ENCODE measurements at regions not wholly inside any gene's neighbourhood (a gene's known extent, or its start where the extent isn't known, plus 50 kb on each side); places are given as distances from the start of the nearest gene placed in this dataset.

GRCh38 chr10:4215963-4216575, 431.1 kb upstream of the KLF6 start:
- DNase-seq (ENCODE audit: extremely low read depth in 1 of 2, low read depth in 1 of 2) = no peak

DNA sequence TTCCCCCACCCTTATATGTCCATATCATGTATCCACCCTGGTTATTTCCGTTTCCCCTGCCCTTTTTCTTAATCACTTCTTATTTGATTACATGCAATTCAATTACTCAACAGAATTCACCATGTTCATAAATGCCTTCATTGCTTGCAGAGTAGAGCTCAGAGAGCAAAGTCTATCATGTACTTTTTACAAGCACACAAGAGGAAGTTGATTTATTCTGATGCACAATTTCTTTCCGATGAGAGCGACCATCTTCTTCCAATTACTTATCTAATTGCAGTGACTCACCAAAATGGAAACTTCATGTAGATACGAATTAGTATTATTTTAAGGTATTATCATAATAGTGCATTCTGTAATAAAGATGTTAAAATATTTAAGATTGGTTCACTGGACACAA, 430.5 kb upstream of the KLF6 start:
- no peak for DNase-seq (ENCODE audit: extremely low read depth in 1 of 2, low read depth in 1 of 2)

- no peak for DNase-seq (ENCODE audit: extremely low read depth in 1 of 2, low read depth in 1 of 2)
These were observed 429.9 kb upstream of the KLF6 start for GRCh38 chr10:4214908-4215307.

DNA sequence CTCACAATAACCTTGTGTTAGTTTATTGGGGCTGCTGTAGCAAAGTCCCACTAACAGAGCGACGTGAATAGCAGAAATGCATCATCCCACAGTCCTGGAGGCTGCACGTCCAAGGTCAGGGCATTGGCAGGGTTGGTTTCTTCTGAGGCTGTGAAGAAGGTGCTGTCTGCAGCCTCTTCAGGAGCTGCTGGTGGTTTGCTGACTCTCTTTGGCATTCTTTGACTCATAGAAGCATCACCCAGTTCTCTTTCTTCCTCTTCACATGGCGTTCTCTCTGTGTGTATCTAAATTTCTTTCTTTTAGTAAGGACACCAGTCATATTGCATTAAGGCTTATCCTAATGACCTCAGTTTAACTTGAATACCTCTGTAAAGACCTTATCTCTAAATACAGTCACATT, 428.4 kb upstream of the KLF6 start:
- DNase-seq (ENCODE audit: extremely low read depth in 1 of 2, low read depth in 1 of 2) = no peak

DNA sequence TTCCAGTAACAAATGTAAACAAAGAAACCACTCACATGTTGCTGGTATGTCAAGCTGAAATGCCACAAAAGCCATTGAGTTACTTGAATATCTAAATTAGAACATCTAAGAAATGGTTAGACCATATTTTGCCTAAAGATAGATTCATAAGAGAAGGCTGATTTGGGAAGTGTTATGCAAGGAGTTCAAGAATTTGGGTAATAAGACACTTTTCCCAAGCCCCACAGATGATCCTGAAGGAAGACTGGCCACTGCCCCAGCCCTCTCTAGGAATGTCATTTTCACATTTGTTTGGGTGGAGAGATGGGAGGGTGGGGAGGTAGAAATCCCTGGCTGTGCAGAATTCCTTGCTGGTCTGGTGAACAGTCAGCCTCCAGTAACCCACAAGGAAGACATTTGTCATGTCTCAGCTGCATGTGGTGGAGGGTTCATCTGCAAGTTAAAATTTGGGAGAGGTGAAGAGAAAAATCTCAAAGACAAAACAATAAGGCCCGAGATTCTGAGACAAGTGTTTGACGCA, 427.2 kb upstream of the KLF6 start:
- DNase-seq (ENCODE audit: extremely low read depth in 1 of 2, low read depth in 1 of 2) = no peak

GRCh38 chr10:4208499-4208898, 423.5 kb upstream of the KLF6 start:
- no peak for DNase-seq (ENCODE audit: extremely low read depth in 1 of 2, low read depth in 1 of 2)

DNA sequence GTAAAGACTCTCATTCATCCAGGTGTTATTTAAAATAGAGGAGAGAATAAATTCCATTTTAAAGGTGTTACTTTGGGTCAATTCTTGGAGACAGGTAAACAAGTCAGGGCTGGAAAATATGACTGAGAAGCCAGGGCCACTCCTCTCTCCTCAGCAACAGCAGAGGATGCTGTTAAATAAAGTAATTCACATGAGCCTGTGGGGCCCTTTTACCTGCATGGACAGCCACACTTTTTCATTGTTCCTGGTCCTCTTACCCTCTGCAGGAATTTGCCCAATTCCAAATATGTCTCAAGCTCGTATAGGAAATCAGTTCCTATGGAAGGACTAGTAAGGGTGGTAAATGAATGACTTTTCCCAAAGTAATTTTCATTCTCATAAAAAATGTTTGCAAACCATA, 420.1 kb upstream of the KLF6 start:
- DNase-seq (ENCODE audit: extremely low read depth in 1 of 2, low read depth in 1 of 2) = no peak

GRCh38 chr10:4202938-4203337, 417.9 kb upstream of the KLF6 start:
- no peak for DNase-seq (ENCODE audit: extremely low read depth in 1 of 2, low read depth in 1 of 2)

GRCh38 chr10:4201866-4202825, 417.1 kb upstream of the KLF6 start:
- no peak for DNase-seq (ENCODE audit: extremely low read depth in 1 of 2, low read depth in 1 of 2)

DNA sequence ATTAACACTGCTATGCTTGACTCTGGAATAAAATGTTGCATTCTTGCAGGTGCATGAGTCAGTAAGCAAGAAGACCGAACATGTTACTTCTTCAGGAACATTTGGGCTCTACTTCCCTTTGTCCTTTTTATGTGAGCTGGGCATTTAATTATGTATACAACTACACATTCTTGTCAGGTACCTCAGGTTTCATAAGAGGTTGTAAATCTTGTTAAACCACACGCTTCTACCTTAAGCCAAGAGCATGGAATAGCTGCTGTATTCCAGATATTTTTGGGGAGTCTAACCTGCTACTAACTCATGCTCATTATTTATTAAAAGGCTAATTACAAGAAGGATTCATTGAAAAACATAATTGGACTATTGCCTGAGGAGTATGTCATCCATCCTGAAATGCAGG, 414.2 kb upstream of the KLF6 start:
- DNase-seq (ENCODE audit: extremely low read depth in 1 of 2, low read depth in 1 of 2) = no peak

- DNase-seq (ENCODE audit: extremely low read depth in 1 of 2, low read depth in 1 of 2) = no peak
These were observed 413.2 kb upstream of the KLF6 start for GRCh38 chr10:4198216-4198615.

DNA sequence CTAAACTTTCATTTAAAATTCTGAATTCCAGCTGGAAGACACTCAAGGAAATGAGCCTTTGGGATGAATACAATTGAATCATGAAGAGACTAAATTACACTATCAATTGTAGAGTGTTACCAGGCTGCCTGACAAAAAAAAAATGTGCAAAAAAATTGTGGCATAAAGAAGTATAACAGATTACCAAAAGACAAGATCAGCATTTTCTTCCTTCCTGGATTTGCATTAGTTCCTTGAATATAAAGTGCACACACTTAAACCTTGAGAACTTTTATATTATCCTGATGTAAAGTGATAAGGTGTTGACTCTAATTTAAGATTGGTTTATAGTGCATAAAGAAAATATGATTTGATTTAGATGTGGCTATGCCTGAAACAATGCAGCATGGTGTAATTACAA, 412.7 kb upstream of the KLF6 start:
- no peak for DNase-seq (ENCODE audit: extremely low read depth in 1 of 2, low read depth in 1 of 2)

DNA sequence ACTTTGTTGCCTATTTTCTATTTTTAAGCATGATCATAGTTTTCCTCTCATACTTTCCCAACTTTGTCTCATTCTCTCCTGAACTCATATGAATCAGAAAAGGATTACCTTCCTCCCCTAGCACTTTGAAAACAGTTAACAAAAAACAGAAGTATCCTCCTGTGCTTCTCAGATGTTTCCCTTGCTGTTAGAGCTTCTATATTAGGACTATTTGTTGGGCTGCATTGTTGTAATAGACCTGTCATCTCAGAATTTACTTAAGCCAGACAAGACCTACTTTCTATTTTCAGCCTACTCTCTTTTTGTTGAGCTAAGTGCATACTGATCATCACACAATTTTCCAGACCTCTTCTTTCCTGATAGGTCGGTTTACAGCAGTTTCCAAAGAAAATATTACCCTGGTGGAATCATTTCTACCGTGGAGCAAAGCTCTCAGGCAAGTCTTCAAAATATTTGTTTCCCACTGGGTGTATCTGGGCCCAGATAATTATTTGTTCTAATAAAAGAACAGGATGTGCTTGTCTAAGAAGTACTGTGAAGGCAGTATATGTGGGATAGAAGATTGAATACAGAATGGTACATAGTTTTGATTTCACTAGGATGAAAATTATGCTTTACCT, 411.9 kb upstream of the KLF6 start:
- no peak for DNase-seq (ENCODE audit: extremely low read depth in 1 of 2, low read depth in 1 of 2)

DNA sequence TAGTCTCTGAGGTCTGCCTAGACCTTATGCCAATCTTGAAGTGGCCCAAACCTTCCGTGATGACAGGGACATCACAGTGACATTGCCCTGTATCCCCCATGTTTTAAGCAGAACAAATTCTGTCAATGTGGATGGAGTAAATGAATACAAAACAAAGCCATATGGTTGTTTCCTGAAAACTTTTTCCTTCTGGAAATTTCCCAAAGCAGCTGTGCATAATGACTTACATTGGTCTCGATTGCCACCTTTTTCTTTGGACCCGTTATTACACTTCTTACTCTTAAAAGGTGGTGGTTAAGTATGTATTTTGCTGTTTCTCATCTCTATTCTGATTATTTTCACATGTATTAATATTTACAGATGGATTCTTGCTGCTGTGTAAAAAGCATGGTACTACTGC, 411.2 kb upstream of the KLF6 start:
- no peak for DNase-seq (ENCODE audit: extremely low read depth in 1 of 2, low read depth in 1 of 2)

DNA sequence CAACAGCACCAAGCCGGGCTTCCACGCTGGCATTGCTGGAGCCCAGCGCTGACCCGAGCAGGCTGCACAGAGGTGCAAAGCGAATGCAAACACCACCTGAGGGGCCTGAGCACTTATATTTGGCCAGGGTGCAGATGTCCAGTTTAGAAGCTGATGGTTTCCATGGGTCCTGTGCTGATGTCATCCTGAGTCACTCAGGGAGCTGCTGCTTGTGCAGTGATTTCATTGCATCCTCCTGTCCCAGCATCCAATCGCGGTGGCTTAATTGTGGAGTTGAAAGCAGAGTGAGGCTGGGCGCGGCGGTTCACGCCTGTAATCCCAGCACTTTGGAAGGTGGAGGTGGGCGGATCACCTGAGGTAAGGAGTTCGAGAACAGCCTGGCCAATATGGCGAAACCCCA, 410.2 kb upstream of the KLF6 start:
- no peak for DNase-seq (ENCODE audit: extremely low read depth in 1 of 2, low read depth in 1 of 2)

- DNase-seq (ENCODE audit: extremely low read depth in 1 of 2, low read depth in 1 of 2) = no peak
These were observed 409.2 kb upstream of the KLF6 start for GRCh38 chr10:4194231-4194630.

DNA sequence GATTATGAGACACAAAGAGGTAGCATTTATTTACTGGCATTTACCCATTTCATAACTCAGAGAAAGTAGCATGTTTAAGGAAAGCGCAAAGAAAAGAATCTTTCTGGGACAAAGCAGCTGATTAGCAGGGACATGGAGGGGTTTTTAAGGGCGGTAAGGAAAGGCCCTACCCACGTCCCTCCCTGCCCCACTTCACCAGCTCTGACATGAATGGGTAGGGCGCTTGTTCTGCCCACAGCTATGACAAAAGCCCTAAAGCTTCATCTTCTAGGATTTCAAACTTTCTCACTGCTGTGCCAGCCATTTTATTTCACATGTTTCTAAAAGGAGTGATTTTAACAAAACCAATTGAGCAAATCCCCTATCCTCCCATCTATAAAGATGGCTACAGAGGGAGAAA, 406.9 kb upstream of the KLF6 start:
- no peak for DNase-seq (ENCODE audit: extremely low read depth in 1 of 2, low read depth in 1 of 2)

- no peak for DNase-seq (ENCODE audit: extremely low read depth in 1 of 2, low read depth in 1 of 2)
These were observed 406.3 kb upstream of the KLF6 start for GRCh38 chr10:4191354-4191753.

DNA sequence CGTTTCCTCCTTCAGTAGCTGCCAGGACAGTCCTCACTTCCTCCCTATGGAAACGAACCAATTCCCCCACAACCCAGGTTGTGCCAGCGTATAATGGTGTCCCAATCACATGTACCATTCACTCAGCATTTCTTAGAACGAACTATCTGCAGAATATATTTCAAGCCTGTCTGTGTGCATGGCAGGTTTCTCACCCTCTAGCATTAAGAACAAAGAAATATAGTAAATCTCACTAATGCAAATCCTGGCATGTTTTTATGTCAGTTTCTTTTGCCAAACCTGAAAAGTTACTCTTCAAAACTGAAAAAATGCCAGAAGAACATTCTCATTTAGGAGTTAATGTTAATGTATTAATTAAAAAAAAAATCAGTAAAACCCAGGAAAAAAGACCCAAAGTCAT, 405.9 kb upstream of the KLF6 start:
- no peak for DNase-seq (ENCODE audit: extremely low read depth in 1 of 2, low read depth in 1 of 2)

GRCh38 chr10:4189281-4189680, 404.3 kb upstream of the KLF6 start:
- no peak for DNase-seq (ENCODE audit: extremely low read depth in 1 of 2, low read depth in 1 of 2)

DNA sequence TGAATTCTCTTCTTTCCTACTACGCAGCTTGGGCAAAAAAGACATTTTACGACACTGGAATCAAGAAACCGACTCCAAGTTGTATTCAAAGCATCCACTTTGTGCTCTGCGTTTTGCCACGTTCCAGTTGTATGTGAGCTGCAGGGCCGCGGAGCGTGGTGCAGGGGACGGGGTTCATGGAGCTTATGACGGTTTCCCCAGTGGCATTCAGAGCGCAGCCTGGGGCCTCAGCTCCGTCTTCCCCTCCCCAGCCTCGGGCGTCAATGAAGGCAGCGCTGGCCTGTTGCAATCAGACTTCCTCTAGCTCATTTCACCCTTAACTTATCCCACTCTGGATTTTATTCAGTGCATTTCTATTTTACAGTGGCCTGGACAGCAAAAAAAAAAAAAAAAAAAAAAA, 403.4 kb upstream of the KLF6 start:
- no peak for DNase-seq (ENCODE audit: extremely low read depth in 1 of 2, low read depth in 1 of 2)
